LNCAP (cell line): ENCODE measurements at regions not wholly inside any gene's neighbourhood (a gene's known extent, or its start where the extent isn't known, plus 50 kb on each side); places are given as distances from the start of the nearest gene placed in this dataset.

Source experiments
- CTCF ChIP-seq: fragments of 450-650 bp; IDR thresholded peaks from 2 replicates; pipeline ENCODE4 v1.5.1; 2017; ENCODE audit warnings: mild to moderate bottlenecking

GRCh38 chr3:1830851-1831250 lies 267.8 kb upstream of the CNTN4 start:
- no peak for TF ChIP-seq CTCF

- TF ChIP-seq CTCF: no peak
These were observed 266.3 kb upstream of the CNTN4 start for GRCh38 chr3:1832395-1832794.

- no peak for TF ChIP-seq CTCF
These were observed 255.6 kb upstream of the CNTN4 start for GRCh38 chr3:1843111-1843510.

- TF ChIP-seq CTCF: no peak
These were observed 251.1 kb upstream of the CNTN4 start for GRCh38 chr3:1847571-1847970.

GRCh38 chr3:1848935-1849334 lies 249.7 kb upstream of the CNTN4 start:
- no peak for TF ChIP-seq CTCF

GRCh38 chr3:1852950-1853349 lies 245.7 kb upstream of the CNTN4 start:
- no peak for TF ChIP-seq CTCF

- no peak for TF ChIP-seq CTCF
These were observed 242.8 kb upstream of the CNTN4 start for GRCh38 chr3:1855841-1856240.

GRCh38 chr3:1870738-1871137 lies 227.9 kb upstream of the CNTN4 start:
- TF ChIP-seq CTCF: no peak
